Sigmoid colon (tissue), 4 donors: ENCODE measurements at regions not wholly inside any gene's neighbourhood (a gene's known extent, or its start where the extent isn't known, plus 50 kb on each side); places are given as distances from the start of the nearest gene placed in this dataset.

Experiments
- EP300 ChIP-seq, 4 donors: sonication (generic); formaldehyde crosslinking; IDR thresholded peaks; one replicate each; pipeline ENCODE4 v1.6.1; 2017; ENCODE audit warnings: antibody characterized with exemption in 4 of 4
- TF ChIP-seq, protein P1 (sequence below), 4 experiments: fragments of 450-650 bp in 3 of 4; fragments of 200-600 bp in 1 of 4; IDR thresholded peaks; one replicate each; pipeline ENCODE4 v1.5.1; 2016 to 2019; ENCODE audit warnings: antibody characterized with exemption in 4 of 4, mild to moderate bottlenecking in 3 of 4, moderate library complexity in 2 of 4

- TF ChIP-seq, protein P1, sequence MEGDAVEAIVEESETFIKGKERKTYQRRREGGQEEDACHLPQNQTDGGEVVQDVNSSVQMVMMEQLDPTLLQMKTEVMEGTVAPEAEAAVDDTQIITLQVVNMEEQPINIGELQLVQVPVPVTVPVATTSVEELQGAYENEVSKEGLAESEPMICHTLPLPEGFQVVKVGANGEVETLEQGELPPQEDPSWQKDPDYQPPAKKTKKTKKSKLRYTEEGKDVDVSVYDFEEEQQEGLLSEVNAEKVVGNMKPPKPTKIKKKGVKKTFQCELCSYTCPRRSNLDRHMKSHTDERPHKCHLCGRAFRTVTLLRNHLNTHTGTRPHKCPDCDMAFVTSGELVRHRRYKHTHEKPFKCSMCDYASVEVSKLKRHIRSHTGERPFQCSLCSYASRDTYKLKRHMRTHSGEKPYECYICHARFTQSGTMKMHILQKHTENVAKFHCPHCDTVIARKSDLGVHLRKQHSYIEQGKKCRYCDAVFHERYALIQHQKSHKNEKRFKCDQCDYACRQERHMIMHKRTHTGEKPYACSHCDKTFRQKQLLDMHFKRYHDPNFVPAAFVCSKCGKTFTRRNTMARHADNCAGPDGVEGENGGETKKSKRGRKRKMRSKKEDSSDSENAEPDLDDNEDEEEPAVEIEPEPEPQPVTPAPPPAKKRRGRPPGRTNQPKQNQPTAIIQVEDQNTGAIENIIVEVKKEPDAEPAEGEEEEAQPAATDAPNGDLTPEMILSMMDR (IDR thresholded peaks at IDR 0.05), result no peak
- TF ChIP-seq EP300 (IDR thresholded peaks at IDR 0.05), result no peak
These were observed 564.5 kb upstream of the ADAMTS16 start for GRCh38 chr5:4575608-4576007.
